Fibroblast of upper back skin (primary cell): ENCODE measurements at regions not wholly inside any gene's neighbourhood (a gene's known extent, or its start where the extent isn't known, plus 50 kb on each side); places are given as distances from the start of the nearest gene placed in this dataset.
"Not testable (repeated sequence)": the region's sequence is repeated elsewhere in the genome, so short reads cannot be mapped to it uniquely, and the experiment has no call there.

Source experiments
- DNase-seq: peaks from one replicate; pipeline ENCODE4 v3.0.0-alpha.2; 2013

DNA sequence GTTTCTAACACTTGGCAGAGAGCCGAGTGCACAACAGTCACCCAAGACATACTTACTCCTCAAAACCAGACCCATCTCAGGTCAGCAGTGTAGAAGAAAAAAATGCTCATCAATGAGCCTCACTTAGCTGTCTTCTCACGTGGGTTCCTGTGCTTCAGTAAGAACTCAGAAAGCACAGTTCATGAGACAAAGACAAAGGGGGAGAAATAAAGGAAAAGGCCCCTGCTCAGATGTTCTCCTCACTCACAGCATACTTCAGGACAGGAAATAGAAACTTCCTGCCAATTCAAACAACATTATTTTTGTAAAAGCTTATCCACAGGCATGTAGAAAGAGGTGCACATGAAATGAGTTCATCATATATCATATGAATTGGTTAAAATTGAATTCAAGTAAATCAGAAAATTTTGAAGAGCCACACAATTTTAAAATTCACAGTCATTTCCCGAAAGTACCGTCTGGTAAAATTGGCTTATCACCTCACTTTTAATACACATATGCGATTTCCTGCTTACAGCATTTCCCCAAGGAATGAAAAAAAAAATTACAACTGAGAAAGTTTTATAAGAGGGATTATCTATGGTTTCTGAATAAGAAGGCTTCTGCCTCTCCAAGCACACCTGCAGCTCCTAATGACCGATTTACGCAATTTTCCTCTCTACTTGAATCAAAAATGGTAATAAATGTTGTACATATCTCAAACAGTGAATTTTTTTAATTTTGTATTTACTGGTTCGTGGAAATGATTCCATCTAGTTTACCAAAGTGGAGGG is 328.3 kb downstream of the TMEM167A start:
- DNase-seq: peak; percentile 40

DNA sequence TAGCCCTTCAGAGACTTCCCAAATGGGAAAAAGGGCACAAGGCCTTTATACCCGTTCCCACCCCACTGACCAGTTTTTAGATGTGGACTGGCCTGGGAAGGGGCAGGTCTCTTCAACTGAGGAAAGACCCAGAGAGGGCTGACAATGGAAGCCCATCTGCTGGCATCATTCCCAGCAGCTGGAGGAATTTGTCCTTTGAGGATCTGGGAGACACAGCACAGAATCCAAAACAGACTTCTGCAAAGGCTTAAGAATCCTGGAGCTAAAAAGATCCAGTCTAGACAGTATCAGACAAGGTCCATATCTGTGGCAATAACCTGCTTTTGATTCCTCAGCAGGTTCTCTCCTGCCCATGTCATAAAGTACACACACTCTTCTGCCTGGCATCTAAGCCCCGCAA is 329.2 kb downstream of the TMEM167A start:
- DNase-seq: no peak

DNA sequence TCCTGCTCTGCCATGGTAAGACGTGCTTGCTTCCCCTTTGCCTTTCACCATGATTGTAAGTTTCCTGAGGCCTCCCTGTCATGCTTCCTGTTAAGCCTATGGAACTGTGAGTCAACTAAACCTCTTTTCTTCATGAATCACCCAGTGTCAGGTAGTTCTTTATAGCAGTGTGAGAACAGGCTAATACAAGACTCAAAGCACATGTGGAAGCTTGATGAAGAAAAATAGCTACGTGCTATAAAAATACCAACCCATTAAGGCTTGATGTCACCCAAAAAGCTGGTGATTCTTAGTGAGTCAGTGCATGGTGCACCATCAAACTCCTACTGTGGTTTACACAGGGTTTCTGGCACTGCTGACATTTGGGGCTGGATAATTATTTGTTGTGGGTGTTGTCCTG is 332.2 kb downstream of the TMEM167A start:
- DNase-seq: no peak

DNA sequence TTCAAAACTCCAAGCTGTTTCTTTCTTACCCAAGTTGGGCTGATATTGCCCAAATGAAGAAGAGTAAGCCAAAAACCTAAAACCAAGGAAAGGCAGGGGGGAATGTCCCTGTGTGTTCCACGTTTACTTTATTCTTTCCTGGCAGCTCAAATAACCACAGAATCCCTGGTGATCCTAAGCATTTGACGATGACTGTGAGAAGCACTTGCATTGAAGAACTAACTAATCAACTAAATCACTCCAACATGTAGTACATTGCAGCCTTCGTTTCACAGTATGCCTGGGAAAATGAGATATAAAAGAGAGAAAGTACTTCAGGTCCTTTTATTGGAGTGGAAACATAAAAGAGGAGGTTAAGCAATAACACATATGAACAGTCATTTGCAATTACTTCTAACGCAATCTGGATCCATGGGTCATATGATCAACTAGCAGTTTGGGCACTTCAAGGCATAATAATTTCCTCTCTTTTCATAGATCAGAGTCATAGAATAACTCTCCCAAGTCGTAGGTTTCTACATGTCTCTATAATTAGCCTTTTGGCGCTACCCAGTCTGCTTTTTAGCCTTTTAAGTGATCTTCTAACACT is 338.4 kb downstream of the TMEM167A start:
- no peak for DNase-seq

DNA sequence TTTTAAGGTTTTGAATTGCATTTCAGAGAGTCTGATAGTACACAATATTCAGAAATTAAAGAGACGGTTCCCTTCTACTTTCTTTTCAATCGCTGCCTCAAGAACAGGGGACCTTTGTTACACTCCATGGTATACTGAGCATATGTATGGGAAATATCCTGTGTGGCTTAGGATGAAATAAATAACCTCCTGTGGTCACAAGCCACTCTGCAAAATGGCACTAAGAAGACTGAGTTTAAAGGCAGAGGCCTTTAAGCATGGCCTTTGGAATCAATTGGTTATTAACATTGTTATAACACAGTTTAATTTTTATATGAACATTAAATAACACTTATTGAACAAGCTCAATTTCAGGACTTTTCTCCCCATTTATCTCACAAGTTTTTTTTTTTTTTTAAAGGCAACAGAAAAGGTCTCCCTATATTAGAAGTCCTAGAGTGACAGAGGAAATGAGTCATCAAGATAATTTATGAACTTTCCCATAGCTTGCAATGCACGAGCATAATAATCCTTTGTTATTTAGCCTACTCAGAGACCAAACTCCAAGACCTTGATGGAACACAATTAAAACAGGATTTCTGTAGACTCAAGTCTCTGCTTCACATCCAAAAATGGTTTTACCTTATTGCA is 341.9 kb downstream of the TMEM167A start:
- peak; percentile 39 for DNase-seq

DNA sequence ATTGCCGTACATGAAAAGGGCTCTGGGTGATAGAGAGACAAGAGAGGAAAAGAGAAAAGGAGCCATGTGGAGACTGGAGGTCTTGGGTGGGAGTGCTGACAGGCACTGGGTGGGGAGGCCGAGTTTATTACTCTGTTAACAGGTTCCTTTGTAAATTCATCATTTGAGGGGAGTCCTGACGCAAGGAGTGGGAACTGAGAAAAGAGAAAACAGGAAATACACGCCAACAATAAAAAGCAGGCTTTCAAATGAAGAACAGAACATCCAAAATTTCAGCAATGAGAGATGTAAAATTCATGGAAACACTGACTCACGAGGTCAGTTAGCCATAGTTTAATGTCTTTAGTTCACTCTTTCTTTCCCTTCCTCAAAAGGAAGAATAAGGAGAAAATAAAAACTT is 342.8 kb downstream of the TMEM167A start:
- DNase-seq: no peak

DNA sequence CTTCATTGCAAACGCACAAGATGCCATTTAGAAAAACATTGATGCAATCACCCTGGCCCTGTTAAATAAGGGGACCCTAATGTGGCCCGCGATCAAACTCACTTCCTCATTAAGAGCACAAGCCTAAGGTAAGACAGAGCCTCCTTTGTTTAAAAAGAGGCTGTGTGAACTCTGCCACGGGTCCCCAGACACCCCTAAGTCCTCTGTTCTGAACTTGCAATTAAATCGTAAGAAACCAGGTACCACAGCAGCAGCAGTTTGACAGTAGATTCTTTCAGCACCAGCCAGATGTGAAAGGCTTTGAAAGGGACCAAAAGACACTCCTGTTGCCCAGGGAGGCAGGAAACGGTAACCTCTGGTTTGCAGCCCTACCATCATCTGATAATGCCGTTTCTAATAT is 346.3 kb downstream of the TMEM167A start:
- DNase-seq: no peak

DNA sequence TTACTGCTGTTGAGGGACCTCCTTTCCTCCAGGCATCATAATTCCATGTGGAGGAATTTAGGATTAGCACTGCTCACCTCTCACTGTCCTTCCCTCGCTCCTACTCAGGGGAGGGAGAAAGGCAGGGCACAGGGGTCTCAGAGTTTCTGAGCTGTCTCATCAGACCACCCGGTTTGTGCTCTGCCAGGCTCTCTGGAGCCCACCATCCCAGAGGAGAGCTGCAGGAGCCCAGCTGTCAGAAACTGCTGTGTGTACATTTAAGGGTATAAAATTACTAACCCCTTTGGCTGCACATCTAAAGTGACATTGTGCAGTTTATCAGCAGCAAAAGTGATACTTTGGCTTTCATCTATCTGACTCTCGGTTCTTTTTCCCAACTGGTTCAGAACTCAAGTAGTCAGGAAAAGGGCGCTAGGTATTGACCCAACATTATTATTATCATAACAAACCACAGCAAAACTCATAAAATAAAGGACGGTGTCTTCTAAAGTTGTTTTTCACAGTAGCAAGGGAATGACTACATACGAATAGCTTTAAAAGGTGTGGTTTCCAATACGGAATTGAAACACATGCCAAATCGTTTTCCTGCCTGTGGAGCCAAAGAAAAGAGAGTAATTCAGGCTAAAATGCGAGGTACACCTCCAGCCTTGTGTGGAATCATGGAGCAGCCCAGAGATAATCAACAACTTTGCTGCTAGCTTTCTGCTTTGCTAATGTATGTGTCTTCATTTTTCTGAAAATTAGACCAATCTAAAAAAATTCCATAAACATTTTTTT is 348.1 kb downstream of the TMEM167A start:
- no peak for DNase-seq

DNA sequence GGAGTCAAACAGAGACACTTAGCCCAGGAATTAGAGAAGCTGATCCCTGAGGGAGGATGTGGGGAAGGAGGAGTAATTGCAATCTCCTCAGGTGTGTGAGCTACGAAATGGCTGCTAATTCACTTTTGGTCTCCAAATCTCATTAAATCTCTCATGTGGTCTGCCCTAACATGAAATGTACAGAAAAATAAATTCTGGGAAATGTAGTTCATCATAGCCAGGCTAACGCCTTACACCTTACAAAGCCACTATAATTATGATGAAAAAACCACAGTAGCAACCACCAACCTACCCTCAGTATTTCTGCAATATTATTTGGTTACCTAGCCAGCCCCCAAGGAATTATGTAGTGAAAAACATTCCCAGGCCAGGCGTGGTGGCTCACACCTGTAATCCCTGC is 354.0 kb downstream of the TMEM167A start:
- DNase-seq: no peak

DNA sequence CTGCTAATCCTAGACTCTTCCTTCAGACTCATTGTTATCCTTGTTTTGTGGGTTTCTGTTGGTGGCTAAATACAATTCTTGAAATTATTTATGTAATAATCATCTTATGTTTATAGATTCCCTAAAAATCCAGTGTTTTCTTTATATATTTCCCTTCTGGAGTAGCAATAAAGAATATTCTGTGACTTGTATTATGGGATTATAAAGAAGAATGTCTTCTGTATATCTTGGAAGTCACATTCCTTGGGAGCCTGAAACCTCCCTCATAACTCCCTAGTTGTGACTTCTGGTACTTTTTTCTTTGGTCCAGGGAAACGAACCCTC is 356.1 kb downstream of the TMEM167A start:
- no peak for DNase-seq

DNA sequence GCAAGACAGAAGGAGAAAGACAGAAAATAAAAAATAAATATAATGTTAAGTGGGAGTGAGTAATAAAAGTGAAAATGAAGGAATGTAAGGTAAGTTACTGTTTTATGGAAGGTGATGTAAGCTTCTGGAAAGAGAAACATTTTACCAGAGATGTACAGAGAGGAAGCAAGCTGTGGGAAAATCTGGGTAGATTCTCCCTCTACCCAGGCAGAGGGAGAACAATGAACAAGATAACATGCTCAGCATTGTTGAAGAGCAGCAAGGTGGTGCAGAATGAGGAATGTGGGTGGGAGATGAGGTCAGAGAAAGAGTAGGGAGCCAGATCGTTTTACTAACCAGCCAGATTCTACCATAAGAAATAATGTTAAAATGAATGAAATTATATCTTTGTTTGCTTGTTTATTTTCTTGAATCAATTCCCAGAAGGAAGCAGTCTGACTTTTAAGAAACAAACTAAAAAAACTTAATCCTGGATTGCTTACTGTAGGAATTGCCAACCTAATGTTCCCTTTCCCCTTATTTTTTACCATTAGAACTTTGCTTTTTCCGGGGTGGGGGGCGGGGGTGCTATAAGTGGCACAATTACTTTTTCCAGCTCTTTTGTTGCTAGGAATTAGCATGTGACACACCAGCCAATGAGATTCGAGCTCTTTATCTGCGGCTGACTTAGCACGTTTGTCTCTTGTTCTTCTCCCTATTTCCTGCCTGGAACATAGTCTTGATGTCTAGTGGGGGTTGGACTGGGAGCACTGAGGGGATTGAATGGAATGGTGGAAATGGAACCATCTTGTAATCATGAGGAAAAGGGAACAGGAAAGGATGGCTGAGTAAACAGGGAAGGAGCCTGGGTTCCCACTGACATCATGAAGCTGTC is 356.7 kb downstream of the TMEM167A start:
- no peak for DNase-seq

DNA sequence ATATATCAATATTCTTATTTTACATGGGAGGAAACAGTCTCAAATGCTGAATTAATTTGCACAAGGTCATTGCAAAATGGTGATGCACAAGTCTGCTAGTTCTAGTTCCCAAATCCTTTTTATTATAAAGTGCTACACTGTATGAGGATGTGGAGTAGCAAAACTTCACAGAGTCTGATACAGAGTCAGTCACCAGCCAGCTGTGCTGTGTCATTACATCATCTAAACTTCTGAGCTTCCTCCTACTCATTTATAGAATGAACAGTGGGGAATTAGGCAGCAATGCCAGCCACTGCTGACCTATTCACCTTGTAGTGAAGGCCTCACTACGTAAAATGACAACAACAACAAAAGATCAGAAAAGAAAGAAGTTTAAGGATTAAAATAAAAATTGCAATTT is 357.8 kb downstream of the TMEM167A start:
- no peak for DNase-seq

DNA sequence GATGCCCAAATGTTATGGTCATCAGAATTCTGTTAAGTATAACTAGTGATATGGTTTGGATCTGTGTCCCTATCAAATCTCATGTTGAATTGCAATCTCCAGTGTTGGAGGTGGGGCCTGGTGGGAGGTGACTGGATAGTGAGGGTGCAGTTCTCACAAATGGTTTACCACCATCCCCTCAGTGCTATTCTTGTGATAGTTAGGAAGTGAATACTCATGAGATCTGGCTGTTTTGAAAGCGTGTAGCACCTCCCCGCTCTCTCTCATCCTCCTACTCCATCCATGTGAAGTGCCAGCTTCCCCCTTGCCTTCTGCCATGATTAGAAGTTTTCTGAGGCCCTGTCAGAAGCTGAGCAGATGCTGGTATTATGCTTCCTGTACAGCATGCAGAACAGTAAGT is 359.5 kb downstream of the TMEM167A start:
- DNase-seq: no peak

DNA sequence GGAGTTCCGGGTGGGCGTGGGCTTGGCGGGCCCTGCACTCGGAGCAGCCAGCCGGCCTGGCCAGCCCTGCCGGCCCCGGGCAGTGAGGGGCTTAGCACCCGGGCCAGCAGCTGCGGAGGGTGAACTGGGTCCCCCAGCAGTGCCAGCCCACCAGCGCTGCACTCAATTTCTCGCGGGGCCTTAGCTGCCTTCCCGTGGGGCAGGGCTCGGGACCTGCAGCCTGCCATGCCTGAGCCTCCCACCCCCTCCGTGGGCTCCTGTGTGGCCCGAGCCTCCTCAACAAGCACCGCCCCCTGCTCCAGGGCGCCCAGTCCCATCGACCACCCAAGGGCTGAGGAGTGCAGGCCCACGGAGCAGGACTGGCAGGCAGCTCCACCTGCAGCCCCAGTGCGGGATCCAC is 362.5 kb downstream of the TMEM167A start:
- DNase-seq: not testable (repeated sequence)

DNA sequence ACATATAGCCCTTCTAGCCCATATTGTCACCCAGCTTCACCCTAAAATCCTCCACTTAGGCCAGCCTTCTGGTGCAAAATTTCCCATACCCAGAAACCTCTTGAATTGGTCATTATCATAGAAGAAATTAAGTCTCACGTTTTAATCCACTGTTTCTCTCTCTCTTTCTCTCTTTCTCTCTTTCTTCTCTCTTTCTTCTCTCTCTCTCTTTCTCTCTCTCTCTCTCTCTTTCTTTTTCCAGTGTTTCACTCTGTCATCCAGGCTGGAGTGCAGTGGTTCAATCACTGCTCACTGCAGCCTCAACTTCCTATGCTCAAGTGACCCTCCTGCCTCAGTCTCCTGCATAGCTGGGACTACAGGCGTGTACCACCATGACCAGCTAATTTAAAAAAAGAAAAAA is 363.4 kb downstream of the TMEM167A start:
- DNase-seq: no peak

DNA sequence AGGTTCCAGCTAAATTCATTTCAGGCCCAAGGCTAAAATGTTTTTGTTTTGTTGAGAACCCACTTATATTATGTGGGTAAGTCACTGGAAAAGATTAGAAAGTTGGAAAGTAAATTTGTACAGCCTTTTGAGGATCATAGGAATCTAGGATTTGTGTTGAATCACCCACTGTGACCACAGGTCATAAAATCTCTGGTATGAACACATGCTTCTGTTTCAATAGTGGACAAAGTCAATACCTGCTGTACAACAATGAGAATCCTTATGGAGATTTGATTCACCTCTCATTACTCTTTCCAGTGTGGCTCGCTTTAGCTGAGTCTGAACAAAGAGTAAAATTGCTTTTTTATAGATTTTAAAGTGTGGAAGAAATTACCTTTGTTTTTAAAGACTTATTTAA is 369.5 kb downstream of the TMEM167A start:
- DNase-seq: peak; percentile 26

DNA sequence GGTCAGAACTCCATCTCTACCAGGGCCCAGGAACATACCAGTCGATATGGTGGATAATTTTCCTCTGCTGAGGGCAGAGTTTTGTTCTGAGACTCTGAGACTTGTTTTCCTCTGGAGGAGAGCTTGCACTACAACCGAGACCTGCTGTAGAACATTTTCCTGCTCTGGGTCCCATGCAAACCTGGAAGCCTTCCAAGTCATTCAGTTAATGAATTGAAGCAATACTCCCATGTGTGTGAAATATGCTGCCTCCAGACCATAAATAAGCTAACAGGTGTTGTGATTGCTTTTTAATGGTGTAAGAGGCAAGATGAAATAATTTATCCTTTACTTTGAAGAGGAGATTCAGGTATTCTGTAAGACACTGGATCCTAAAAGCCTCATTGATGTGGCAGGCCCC is 372.8 kb downstream of the TMEM167A start:
- no peak for DNase-seq

DNA sequence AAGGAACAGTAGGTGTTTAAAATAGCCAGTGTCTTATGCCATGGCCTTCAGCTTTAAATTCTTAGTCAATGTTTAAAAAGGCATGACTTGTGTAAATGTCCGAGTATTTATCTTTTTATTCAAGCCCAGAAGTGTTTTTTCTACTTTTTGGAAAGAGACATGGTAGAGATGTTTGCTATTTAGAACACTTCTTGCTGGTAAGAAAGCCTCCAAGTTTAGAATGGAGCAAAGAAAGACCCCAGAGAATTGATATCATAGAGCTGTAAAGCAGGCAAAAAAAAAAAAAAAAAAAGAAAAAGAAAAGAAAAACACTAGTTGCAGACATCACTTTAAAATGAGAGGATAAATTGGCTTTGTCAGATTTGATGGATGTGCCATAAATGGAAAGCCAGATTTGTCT is 375.1 kb downstream of the TMEM167A start:
- no peak for DNase-seq

DNA sequence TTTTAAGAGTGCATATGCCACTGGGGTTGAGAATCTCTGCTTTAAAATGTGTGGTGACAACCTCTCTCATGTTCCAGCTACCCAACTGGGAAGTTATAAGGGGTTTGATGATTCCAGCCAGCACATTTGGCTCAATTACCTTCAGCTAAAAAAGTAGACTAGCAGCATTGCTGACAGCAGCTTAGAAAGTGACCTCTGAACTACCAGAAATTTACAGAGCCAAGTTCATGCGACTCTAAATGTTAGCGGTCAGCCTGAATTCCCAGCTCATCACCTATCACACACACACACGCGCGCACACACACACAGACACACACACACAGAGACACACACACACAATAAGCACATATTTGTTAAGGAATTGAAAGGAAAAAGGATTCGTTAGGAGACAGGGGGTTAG is 377.5 kb downstream of the TMEM167A start:
- DNase-seq: no peak

DNA sequence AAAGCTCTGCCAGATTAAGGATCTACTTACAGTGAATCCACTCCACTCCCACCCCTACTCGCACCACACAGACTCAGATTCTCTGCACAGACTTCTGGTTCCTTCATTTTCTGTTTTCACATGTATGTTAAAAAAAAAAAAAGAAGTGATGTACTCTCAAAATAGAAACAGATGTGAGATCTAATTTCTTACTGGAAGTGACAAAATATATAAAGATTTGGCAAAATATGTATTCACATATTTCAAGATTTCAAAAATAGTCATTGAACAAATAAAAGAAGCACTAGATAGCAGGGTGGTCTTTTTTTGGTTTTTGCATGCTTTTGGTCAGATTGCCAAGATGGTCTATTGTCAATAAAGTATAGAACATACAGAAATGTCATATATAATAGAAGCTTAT is 379.2 kb downstream of the TMEM167A start:
- no peak for DNase-seq

DNA sequence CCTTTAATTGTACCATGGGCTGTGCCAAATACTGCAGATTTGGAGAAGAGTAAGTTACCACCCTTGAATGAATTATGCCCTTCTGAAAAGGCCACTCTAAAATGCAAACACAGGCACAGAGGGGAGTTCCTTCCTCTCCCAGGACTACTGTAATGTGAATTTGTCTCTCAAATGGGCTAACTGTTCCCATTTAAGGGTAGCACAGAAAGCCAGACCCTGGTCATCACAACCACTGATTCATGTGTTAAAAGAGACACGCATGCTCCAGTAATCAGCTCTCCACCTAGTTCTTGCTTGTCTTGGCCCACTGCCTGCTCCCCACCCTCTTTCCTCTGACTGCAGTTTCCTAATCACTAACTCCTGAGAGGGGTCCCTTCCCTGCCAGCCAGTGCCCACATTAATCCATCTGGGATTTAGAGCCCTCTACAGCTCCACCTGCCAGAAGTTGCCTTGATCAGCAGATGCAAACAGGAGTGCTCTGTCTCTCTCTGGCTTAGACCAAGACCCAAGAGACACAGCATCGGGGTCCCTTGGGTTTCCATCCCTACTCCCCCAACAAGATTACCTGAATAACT is 382.4 kb downstream of the TMEM167A start:
- DNase-seq: no peak

DNA sequence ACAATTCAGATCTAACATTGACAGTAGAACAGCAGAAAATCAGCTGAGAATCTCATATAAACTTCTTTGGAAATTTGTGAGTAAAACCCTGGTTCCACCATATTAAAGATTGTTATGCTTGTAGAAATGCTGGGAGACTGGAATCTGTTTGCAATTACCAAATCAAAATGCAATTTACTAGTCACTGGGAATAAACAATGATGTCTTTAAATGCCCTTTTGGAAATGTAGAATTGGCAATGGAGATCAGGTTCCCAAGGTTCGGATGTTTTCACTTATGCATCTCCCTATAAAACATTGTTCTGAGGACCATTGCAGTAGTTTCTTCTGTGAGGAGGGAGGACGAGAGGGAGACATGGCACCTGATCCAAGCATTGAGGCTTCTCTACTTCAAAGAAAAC is 384.4 kb downstream of the TMEM167A start:
- no peak for DNase-seq
